ENCODE measurements at regions not wholly inside any gene's neighbourhood (a gene's known extent, or its start where the extent isn't known, plus 50 kb on each side); places are given as distances from the start of the nearest gene placed in this dataset.

- CTCF ChIA-PET, result interaction anchor here (1.3 to 2.0 kb wide), 3 partner anchors 11 to 20 kb away, joined by 3 to 6 read pairs (median 3); no protein-coding TSS in a partner anchor
These were observed 67.0 kb upstream of the SLC25A26 start for GRCh38 chr3:66153481-66154443.

GRCh38 chr3:66152336-66152735 lies 68.5 kb upstream of the SLC25A26 start:
- no peak for TF ChIP-seq CTCF (IDR thresholded peaks at IDR 0.05; ENCODE audit: control extremely low read depth, extremely low read depth, low read depth, missing control alignments)
- ChIA-PET POLR2A (no interaction called here), CTCF (interaction anchor here (1.5 kb wide), 1 partner anchor 15 kb away, joined by 3 read pairs; no protein-coding TSS in a partner anchor)
- DNase-seq (ENCODE audit: extremely low spot score), result no peak

More at GRCh38 chr3:66153481-66154443, 67.0 kb upstream of the SLC25A26 start:
- POLR2A ChIA-PET, result no interaction called here
- no peak for DNase-seq (ENCODE audit: extremely low spot score)
- no peak for TF ChIP-seq CTCF (IDR thresholded peaks at IDR 0.05; ENCODE audit: control extremely low read depth, extremely low read depth, low read depth, missing control alignments)

GRCh38 chr3:66150977-66151376 lies 69.8 kb upstream of the SLC25A26 start:
- DNase-seq (ENCODE audit: extremely low spot score), result no peak
- CTCF ChIA-PET, result interaction anchor here (1.1 to 1.6 kb wide), 2 partner anchors 21 to 34 kb away, joined by 3 read pairs; no protein-coding TSS in a partner anchor
- POLR2A ChIA-PET, result no interaction called here
- TF ChIP-seq CTCF (IDR thresholded peaks at IDR 0.05; ENCODE audit: control extremely low read depth, extremely low read depth, low read depth, missing control alignments), result no peak

- TF ChIP-seq CTCF (IDR thresholded peaks at IDR 0.05; ENCODE audit: control extremely low read depth, extremely low read depth, low read depth, missing control alignments), result no peak
- ChIA-PET POLR2A (no interaction called here), CTCF (interaction anchor here (1.8 kb wide), 1 partner anchor 1616 kb away, joined by 3 read pairs; no protein-coding TSS in a partner anchor)
- DNase-seq (ENCODE audit: extremely low spot score), result no peak
These were observed 71.5 kb upstream of the SLC25A26 start for GRCh38 chr3:66149269-66149668.

GRCh38 chr3:66145408-66145733 lies 75.4 kb upstream of the SLC25A26 start:
- TF ChIP-seq CTCF (IDR thresholded peaks at IDR 0.05; ENCODE audit: control extremely low read depth, extremely low read depth, low read depth, missing control alignments), result no peak
- CTCF ChIA-PET, result interaction anchor here (2.1 kb wide), 1 partner anchor 10 kb away, joined by 4 read pairs; no protein-coding TSS in a partner anchor

GRCh38 chr3:66144568-66145407 lies 76.0 kb upstream of the SLC25A26 start:
- POLR2A ChIA-PET, result no interaction called here
- no peak for TF ChIP-seq CTCF (IDR thresholded peaks at IDR 0.05; ENCODE audit: control extremely low read depth, extremely low read depth, low read depth, missing control alignments)
- CTCF ChIA-PET, result interaction anchor here (2.1 kb wide), 1 partner anchor 9 kb away, joined by 4 read pairs; no protein-coding TSS in a partner anchor
- DNase-seq (ENCODE audit: extremely low spot score), result no peak

More at GRCh38 chr3:66145408-66145733, 75.4 kb upstream of the SLC25A26 start:
- DNase-seq (ENCODE audit: extremely low spot score), result no peak
- POLR2A ChIA-PET, result no interaction called here

Measured in GM10248 (cell line).